Stomach (tissue), 8 donors: ENCODE measurements at regions not wholly inside any gene's neighbourhood (a gene's known extent, or its start where the extent isn't known, plus 50 kb on each side); places are given as distances from the start of the nearest gene placed in this dataset.
A peak's percentile ranks its signal among the peaks of the same experiment; 100 is the strongest.

Experiments used
- DNase-seq, 2 donors: peaks; one replicate each; pipeline versions ENCODE4 v3.0.0 to v3.0.0-alpha.2; 2013 to 2019
- H3K27ac ChIP-seq, 5 donors: fragments of 200-600 bp in 4 of 5; sonication (generic) in 4 of 5; one replicate each; pipeline ENCODE4 v1.5.1; 2013 to 2019; ENCODE audit warnings: mild to moderate bottlenecking in 1 of 5, moderate library complexity in 1 of 5
- H3K27me3 ChIP-seq, 3 donors: fragments of 200-600 bp; sonication (generic); one replicate each; pipeline ENCODE4 v1.5.1; 2017 to 2019; ENCODE audit warnings: mixed run types in 1 of 3
- H3K36me3 ChIP-seq, 4 donors: fragments of 200-600 bp; sonication (generic); 1 replicate in 3 of 4; 2 replicates in 1 of 4; pipeline ENCODE4 v1.5.1; 2016 to 2019
- H3K4me1 ChIP-seq, 4 donors: fragments of 200-600 bp; sonication (generic); one replicate each; pipeline ENCODE4 v1.5.1; 2016 to 2019
- H3K4me3 ChIP-seq, 4 donors: fragments of 200-600 bp; sonication (generic) in 3 of 4; one replicate each; pipeline ENCODE4 v1.5.1; 2016 to 2019; ENCODE audit warnings: mild to moderate bottlenecking in 1 of 4
- H3K9me3 ChIP-seq, 4 donors: fragments of 200-600 bp; sonication (generic); one replicate each; pipeline ENCODE4 v1.5.1; 2016 to 2019
- CTCF ChIP-seq, 7 experiments: fragments of 450-650 bp in 4 of 7; fragments of 200-600 bp in 3 of 7; sonication (generic) in 3 of 7; IDR thresholded peaks; one replicate each; pipeline ENCODE4 v1.5.1; 2016 to 2019; ENCODE audit warnings: antibody characterized with exemption in 7 of 7, control low read depth in 2 of 7, mild to moderate bottlenecking in 1 of 7
- EP300 ChIP-seq: sonication (generic); formaldehyde crosslinking; IDR thresholded peaks from one replicate; pipeline ENCODE4 v1.6.1; 2017; ENCODE audit warnings: antibody characterized with exemption
- POLR2A ChIP-seq, 4 donors: fragments of 450-650 bp; IDR thresholded peaks; one replicate each; pipeline ENCODE4 v1.6.1; 2016; ENCODE audit warnings: antibody characterized with exemption in 4 of 4, control low read depth in 2 of 4, mild to moderate bottlenecking in 1 of 4, moderate library complexity in 1 of 4
- POLR2AphosphoS5 ChIP-seq, 3 donors: sonication (generic); formaldehyde crosslinking; IDR thresholded peaks; one replicate each; pipeline ENCODE4 v1.6.1; 2016; ENCODE audit warnings: antibody characterized with exemption in 3 of 3
- WGBS, 5 donors: extraction: QIAGEN DNeasy Blood & Tissue Kit in 3 of 5; methylation state at CpG; one replicate each; pipeline versions ENCODE4 v1.1.5 to v1.1.7; 2013 to 2018; 5-methylcytosine and 5-hydroxymethylcytosine counted together
- intact Hi-C: fragments of 100-400 bp; cut with DNase I; formaldehyde crosslinking; loops from one replicate; pipeline ENCODE4 v1.15.1; 2023; ENCODE audit warnings: low total_unique reads
- donor health status: healthy with polysubstance abuse.
- donor health status: Bipolar disorder and iron deficiency.
- donor health status: healthy.

GRCh38 chr10:77717336-77717735, 79.7 kb upstream of the KCNMA1 start:
- DNase-seq: no peak

GRCh38 chr10:77716458-77717317, 79.1 kb upstream of the KCNMA1 start:
- peak in 1 of 2 donors; percentile 38 for DNase-seq
- Histone ChIP-seq H3K4me1 (peaks cover 0 to 1% (median under 1%) of the 10 kb centered on the region in 4 donors), H3K36me3 (no peaks in the 10 kb centered on the region), H3K4me3 (no peak overlapping the region), H3K27ac (no peak overlapping the region), H3K9me3 (no peaks in the 10 kb centered on the region), H3K27me3 (peaks cover 0 to 23% (median 5%) of the 10 kb centered on the region in 3 donors)
- intact Hi-C loops: loop anchor here (10.0 kb wide), 1 partner anchor 542 kb away; no protein-coding TSS in a partner anchor
- WGBS, 5 donors: 69 to 74% (median 70%) methylated on average over 13 of the region's 13 CpGs
- TF ChIP-seq EP300 (no peak), CTCF (IDR thresholded peaks at IDR 0.05) (no peak), POLR2AphosphoS5 (IDR thresholded peaks at IDR 0.05) (no peak), POLR2A (IDR thresholded peaks at IDR 0.05) (no peak)

More at GRCh38 chr10:77717336-77717735, 79.7 kb upstream of the KCNMA1 start:
- no peaks in the 10 kb centered on the region for H3K4me1 ChIP-seq
- H3K27me3 ChIP-seq: peaks cover 0 to 17% (median 3%) of the 10 kb centered on the region in 3 donors
- H3K36me3 ChIP-seq: no peaks in the 10 kb centered on the region
- intact Hi-C loops: loop anchor here (10.0 kb wide), 1 partner anchor 543 kb away; no protein-coding TSS in a partner anchor
- 52 to 64% (median 57%) methylated on average over 3 of the region's 3 CpGs for WGBS, 5 donors
- no peak overlapping the region for H3K4me3 ChIP-seq
- H3K27ac ChIP-seq: no peak overlapping the region
- no peaks in the 10 kb centered on the region for H3K9me3 ChIP-seq
- TF ChIP-seq POLR2A (IDR thresholded peaks at IDR 0.05) (no peak), POLR2AphosphoS5 (IDR thresholded peaks at IDR 0.05) (no peak), EP300 (no peak), CTCF (IDR thresholded peaks at IDR 0.05) (no peak)

- Histone ChIP-seq H3K27ac (no peak overlapping the region), H3K4me1 (peaks cover 5 to 13% (median 10%) of the 10 kb centered on the region in 4 donors), H3K27me3 (peaks cover 0 to 35% (median 13%) of the 10 kb centered on the region in 3 donors), H3K36me3 (no peaks in the 10 kb centered on the region), H3K4me3 (no peak overlapping the region), H3K9me3 (no peaks in the 10 kb centered on the region)
- TF ChIP-seq POLR2A (IDR thresholded peaks at IDR 0.05) (no peak), POLR2AphosphoS5 (IDR thresholded peaks at IDR 0.05) (no peak), EP300 (no peak), CTCF (IDR thresholded peaks at IDR 0.05) (no peak)
- WGBS, 5 donors: 77 to 97% (median 91%) methylated on average over 1 of the region's 1 CpG
- DNase-seq: no peak
- intact Hi-C loops: loop anchor here (10.0 kb wide), 1 partner anchor 541 kb away; no protein-coding TSS in a partner anchor
Observed at GRCh38 chr10:77715536-77715935, 77.9 kb upstream of the KCNMA1 start.

- no peak overlapping the region for H3K27ac ChIP-seq
- no peaks in the 10 kb centered on the region for H3K9me3 ChIP-seq
- peaks cover 5 to 14% (median 10%) of the 10 kb centered on the region in 4 donors for H3K4me1 ChIP-seq
- TF ChIP-seq EP300 (no peak), POLR2AphosphoS5 (IDR thresholded peaks at IDR 0.05) (no peak), POLR2A (IDR thresholded peaks at IDR 0.05) (no peak), CTCF (IDR thresholded peaks at IDR 0.05) (no peak)
- 63 to 75% (median 70%) methylated on average over 3 of the region's 3 CpGs for WGBS, 5 donors
- intact Hi-C loops: loop anchor here (10.0 kb wide), 1 partner anchor 540 kb away; no protein-coding TSS in a partner anchor
- peaks cover 0 to 39% (median 17%) of the 10 kb centered on the region in 3 donors for H3K27me3 ChIP-seq
- H3K4me3 ChIP-seq: no peak overlapping the region
- no peak for DNase-seq
- H3K36me3 ChIP-seq: no peaks in the 10 kb centered on the region
Observed at GRCh38 chr10:77715088-77715487, 77.5 kb upstream of the KCNMA1 start.
